Osteocyte (in vitro differentiated cells): ENCODE measurements at regions not wholly inside any gene's neighbourhood (a gene's known extent, or its start where the extent isn't known, plus 50 kb on each side); places are given as distances from the start of the nearest gene placed in this dataset.

Experiments used
- DNase-seq: peaks from one replicate; pipeline ENCODE4 v3.0.0; 2021; ENCODE audit warnings: mixed read lengths; ENCODE audit not compliant: unreplicated experiment; ENCODE audit errors: extremely low spot score
- H3K27ac Mint-ChIP-seq: one replicate; pipeline ENCODE4 v1.8.0; 2021; ENCODE audit warnings: mild to moderate bottlenecking, mixed read lengths; ENCODE audit not compliant: unreplicated experiment
- H3K27me3 Mint-ChIP-seq: one replicate; pipeline ENCODE4 v1.8.0; 2021; ENCODE audit warnings: mixed read lengths; ENCODE audit not compliant: unreplicated experiment
- H3K36me3 Mint-ChIP-seq: one replicate; pipeline ENCODE4 v1.8.0; 2021; ENCODE audit warnings: mixed read lengths; ENCODE audit not compliant: unreplicated experiment
- H3K4me1 Mint-ChIP-seq: one replicate; pipeline ENCODE4 v1.8.0; 2021; ENCODE audit warnings: mixed read lengths; ENCODE audit not compliant: unreplicated experiment
- H3K4me3 Mint-ChIP-seq: one replicate; pipeline ENCODE4 v1.8.0; 2021; ENCODE audit warnings: mild to moderate bottlenecking, moderate library complexity, mixed read lengths; ENCODE audit not compliant: unreplicated experiment
- H3K9me3 Mint-ChIP-seq: one replicate; pipeline ENCODE4 v1.8.0; 2021; ENCODE audit warnings: mixed read lengths; ENCODE audit not compliant: unreplicated experiment
- TF ChIP-seq, protein P1 (sequence below): fragments of 200-600 bp; sonication (generic); IDR thresholded peaks from 2 replicates; pipeline ENCODE4 v1.5.0; 2021; ENCODE audit warnings: antibody characterized with exemption, mild to moderate bottlenecking, moderate library complexity

DNA sequence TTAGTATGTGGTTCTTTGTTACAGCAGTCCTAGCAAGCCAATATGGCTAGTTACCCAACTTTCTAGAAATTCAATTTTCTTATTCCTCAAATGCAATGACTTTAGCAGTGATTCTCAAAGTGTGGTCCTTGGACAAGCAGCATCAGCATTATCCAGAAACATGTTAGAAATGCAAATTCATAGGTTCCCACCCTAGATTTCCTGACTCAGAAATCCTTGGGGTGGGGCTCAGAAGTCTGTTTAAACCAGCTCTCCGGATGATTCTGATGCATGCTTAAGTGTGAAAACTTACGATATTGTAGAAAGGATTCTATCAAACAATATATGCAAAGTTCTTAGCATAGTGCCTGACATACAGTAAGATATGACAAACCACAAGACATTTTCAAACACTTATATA is 757.1 kb downstream of the DHX35 start:
- H3K27ac Mint-ChIP-seq: no peak overlapping the region
- H3K36me3 Mint-ChIP-seq: no peaks in the 10 kb centered on the region
- DNase-seq: no peak
- TF ChIP-seq, protein P1, sequence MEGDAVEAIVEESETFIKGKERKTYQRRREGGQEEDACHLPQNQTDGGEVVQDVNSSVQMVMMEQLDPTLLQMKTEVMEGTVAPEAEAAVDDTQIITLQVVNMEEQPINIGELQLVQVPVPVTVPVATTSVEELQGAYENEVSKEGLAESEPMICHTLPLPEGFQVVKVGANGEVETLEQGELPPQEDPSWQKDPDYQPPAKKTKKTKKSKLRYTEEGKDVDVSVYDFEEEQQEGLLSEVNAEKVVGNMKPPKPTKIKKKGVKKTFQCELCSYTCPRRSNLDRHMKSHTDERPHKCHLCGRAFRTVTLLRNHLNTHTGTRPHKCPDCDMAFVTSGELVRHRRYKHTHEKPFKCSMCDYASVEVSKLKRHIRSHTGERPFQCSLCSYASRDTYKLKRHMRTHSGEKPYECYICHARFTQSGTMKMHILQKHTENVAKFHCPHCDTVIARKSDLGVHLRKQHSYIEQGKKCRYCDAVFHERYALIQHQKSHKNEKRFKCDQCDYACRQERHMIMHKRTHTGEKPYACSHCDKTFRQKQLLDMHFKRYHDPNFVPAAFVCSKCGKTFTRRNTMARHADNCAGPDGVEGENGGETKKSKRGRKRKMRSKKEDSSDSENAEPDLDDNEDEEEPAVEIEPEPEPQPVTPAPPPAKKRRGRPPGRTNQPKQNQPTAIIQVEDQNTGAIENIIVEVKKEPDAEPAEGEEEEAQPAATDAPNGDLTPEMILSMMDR: no peak
- H3K27me3 Mint-ChIP-seq: peaks cover 2% of the 10 kb centered on the region
- no peaks in the 10 kb centered on the region for H3K9me3 Mint-ChIP-seq
- peaks cover 3% of the 10 kb centered on the region for H3K4me1 Mint-ChIP-seq
- no peak overlapping the region for H3K4me3 Mint-ChIP-seq

DNA sequence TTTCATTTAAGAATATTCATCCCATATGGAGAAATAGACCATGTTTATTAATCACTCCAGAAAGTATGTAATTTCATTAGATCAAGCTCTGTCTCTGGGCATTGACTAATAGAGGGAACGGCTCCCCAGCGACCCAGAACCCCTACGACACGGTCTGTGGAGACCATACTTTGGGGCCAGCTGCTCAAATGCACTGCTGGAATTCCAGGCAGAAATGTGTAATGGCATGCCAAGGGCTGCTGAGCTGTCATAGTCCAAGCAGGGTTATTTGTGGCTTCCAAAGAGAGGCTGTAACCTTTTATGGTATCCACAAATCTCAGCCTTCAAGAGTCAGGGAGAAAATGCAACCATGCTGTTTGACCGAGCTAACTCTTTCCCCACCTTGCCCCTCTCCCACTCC is 755.8 kb downstream of the DHX35 start:
- Mint-ChIP-seq H3K36me3 (no peaks in the 10 kb centered on the region), H3K4me3 (no peak overlapping the region), H3K4me1 (peaks cover 3% of the 10 kb centered on the region), H3K9me3 (no peaks in the 10 kb centered on the region), H3K27me3 (peaks cover 2% of the 10 kb centered on the region), H3K27ac (no peak overlapping the region)
- TF ChIP-seq, protein P1: no peak
- DNase-seq: no peak

DNA sequence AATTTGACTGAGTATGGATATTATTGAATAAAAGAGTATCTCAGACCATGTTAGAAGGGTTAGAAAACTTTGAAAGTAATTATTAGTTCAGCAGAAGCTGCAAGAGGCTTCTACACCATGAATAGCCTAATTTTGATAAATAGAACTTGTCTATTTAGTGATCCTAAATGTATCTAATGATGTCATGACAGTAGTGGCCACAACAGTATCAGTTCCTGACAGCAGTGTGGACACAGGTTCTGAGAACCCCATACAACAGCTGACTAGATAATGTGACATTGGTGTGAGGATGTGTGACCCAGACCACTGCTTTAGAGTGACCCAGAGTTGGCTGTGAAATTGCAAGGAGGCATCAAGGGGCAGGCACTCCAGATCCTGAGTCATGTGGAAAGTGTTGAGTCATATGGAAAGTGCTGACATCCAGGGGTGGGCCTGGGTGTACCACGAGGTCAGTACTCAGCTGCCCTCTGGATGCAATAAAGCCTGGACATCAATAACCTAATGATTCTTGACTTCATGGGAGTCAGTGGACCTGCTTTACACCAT is 754.7 kb downstream of the DHX35 start:
- no peak overlapping the region for H3K4me3 Mint-ChIP-seq
- peaks cover 2% of the 10 kb centered on the region for H3K27me3 Mint-ChIP-seq
- no peaks in the 10 kb centered on the region for H3K36me3 Mint-ChIP-seq
- TF ChIP-seq, protein P1: no peak
- DNase-seq: no peak
- H3K27ac Mint-ChIP-seq: no peak overlapping the region
- H3K9me3 Mint-ChIP-seq: peaks cover under 1% of the 10 kb centered on the region
- peaks cover 3% of the 10 kb centered on the region for H3K4me1 Mint-ChIP-seq

DNA sequence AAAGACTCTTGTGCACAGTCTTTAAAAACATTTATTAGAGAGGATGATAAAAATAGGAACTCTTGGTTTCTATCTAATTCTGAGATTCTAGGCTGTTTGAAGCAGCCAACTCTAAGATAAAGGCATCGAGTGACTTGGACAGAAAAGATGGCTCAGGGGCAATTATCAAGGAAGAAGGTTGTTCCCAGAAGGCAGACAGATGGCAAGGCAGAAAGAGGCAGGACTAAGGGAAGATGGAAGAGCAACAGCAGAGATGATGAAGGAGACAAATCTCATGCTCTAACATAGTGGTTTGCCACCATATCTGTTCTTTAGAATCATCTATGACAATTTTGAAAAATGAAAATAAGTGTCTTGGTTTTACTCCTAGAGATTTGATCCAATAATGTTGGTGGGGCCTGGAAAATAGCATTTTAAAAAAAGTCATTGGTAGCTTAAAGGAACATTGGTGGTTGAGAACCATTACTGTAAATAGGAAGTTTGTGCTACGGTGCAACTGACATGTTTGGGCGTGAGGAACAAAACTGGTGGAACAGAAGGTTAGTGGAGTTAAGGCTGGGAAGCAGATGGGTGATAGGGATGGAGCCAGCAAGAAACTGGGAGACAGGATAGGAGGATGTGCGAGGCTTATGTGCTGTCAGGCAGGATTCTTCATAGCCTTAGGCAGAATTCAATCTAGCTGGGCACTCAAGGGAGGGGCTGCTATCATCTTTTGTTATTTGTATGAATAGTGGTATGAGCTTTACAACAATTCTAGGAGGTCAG is 751.1 kb downstream of the DHX35 start:
- Mint-ChIP-seq H3K27me3 (no peaks in the 10 kb centered on the region), H3K4me1 (peaks cover 13% of the 10 kb centered on the region), H3K27ac (no peak overlapping the region), H3K36me3 (no peaks in the 10 kb centered on the region), H3K4me3 (no peak overlapping the region), H3K9me3 (peaks cover 4% of the 10 kb centered on the region)
- DNase-seq: no peak
- TF ChIP-seq, protein P1: no peak

DNA sequence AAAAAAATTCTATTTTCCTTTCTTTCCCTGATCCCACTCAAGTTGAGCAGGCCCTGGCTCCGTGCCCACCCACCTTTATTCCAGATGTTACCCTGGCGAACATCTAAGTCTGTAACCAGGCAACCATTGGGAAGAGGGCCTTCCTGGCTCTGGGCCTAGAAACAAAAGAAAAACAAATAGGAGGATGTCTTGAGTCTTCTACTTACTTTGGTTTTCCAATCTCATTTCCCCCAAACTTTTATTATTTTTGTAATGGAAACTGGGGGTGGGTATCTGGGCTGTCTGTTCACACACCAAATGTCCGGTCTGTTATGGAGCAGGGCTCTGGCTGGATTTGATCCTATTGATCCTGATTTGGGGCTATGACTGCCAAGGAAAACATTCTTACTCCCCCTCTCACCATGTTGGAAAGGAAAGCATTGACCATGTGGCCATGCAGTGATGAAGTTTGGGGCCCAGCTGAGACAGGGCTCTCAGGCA is 744.1 kb downstream of the DHX35 start:
- Mint-ChIP-seq H3K27ac (no peak overlapping the region), H3K27me3 (no peaks in the 10 kb centered on the region), H3K4me3 (no peak overlapping the region), H3K36me3 (peaks cover 2% of the 10 kb centered on the region), H3K4me1 (peaks cover 20% of the 10 kb centered on the region), H3K9me3 (no peaks in the 10 kb centered on the region)
- TF ChIP-seq, protein P1: no peak
- no peak for DNase-seq
